Cardiac fibroblast (primary cell): ENCODE measurements at regions not wholly inside any gene's neighbourhood (a gene's known extent, or its start where the extent isn't known, plus 50 kb on each side); places are given as distances from the start of the nearest gene placed in this dataset.

Source experiments
- DNase-seq, 2 donors: peaks; one replicate each; pipeline versions ENCODE4 v3.0.0 to v3.0.0-alpha.2; 2010; ENCODE audit warnings: low read depth in 2 of 2
- H3K4me3 ChIP-seq, 2 donors: replicated peaks in 1 of 2; 1 replicate in 1 of 2; 2 replicates in 1 of 2; pipeline ENCODE4 v1.5.1; 2011; ENCODE audit warnings: low read depth in 2 of 2, low read length in 2 of 2, mild to moderate bottlenecking in 2 of 2, moderate library complexity in 1 of 2
- CTCF ChIP-seq: IDR thresholded peaks from one replicate; pipeline ENCODE4 v1.5.1; 2011; ENCODE audit warnings: low read depth, mild to moderate bottlenecking, low read length, inconsistent platforms

- TF ChIP-seq CTCF = no peak
- DNase-seq = no peak
- H3K4me3 ChIP-seq = no peak overlapping the region
Measured at GRCh38 chr3:30258426-30259392, 347.7 kb upstream of the TGFBR2 start.

- H3K4me3 ChIP-seq = no peak overlapping the region
- DNase-seq = no peak
- TF ChIP-seq CTCF = no peak
Measured at GRCh38 chr3:30259730-30260129, 346.7 kb upstream of the TGFBR2 start.

GRCh38 chr3:30260762-30261161, 345.6 kb upstream of the TGFBR2 start:
- no peak for TF ChIP-seq CTCF
- no peak overlapping the region for H3K4me3 ChIP-seq
- no peak for DNase-seq

GRCh38 chr3:30263238-30263924, 343.0 kb upstream of the TGFBR2 start:
- TF ChIP-seq CTCF = no peak
- no peak for DNase-seq

GRCh38 chr3:30263925-30264313, 342.5 kb upstream of the TGFBR2 start:
- no peak for TF ChIP-seq CTCF
- no peak for DNase-seq
- H3K4me3 ChIP-seq = no peak overlapping the region

More at GRCh38 chr3:30263238-30263924, 343.0 kb upstream of the TGFBR2 start:
- no peak overlapping the region for H3K4me3 ChIP-seq

GRCh38 chr3:30266524-30266923, 339.9 kb upstream of the TGFBR2 start:
- no peak for TF ChIP-seq CTCF
- no peak overlapping the region for H3K4me3 ChIP-seq

More at GRCh38 chr3:30266524-30266923, 339.9 kb upstream of the TGFBR2 start:
- peak in 1 of 2 donors; percentile 42 for DNase-seq
